Panc1 (cell line): ENCODE measurements at regions not wholly inside any gene's neighbourhood (a gene's known extent, or its start where the extent isn't known, plus 50 kb on each side); places are given as distances from the start of the nearest gene placed in this dataset.

ENCODE experiments used
- ATAC-seq: fragments of 200-7000 bp; cut with Tn5 transposase; 2 replicates; pipeline ENCODE4 v1.9.1; 2020; ENCODE audit warnings: mild to moderate bottlenecking, moderate library complexity
- BruUV-seq: library from RNA; stranded (reverse); fragments of 400-500 nt; replicated peaks from 2 replicates; lab custom pipeline; 2021; lab: Mats Ljungman, UMichigan
- CTCF ChIA-PET: fragments of 300-600 bp; sonication (Branson Sonifier 250); formaldehyde crosslinking; loops from one replicate; lab custom pipeline; 2022; ENCODE audit warnings: antibody characterized with exemption; lab: Charles Lee
- POLR2A ChIA-PET: fragments of 300-600 bp; sonication (Branson Sonifier 250); formaldehyde crosslinking; loops from one replicate; lab custom pipeline; 2022; ENCODE audit warnings: antibody characterized with exemption; lab: Charles Lee
- DNase-seq: peaks from one replicate; pipeline ENCODE4 v3.0.0-alpha.2; 2010; ENCODE audit warnings: low read depth, low spot score
- H3K27ac ChIP-seq: 2 replicates; pipeline ENCODE4 v1.5.1; 2011; ENCODE audit warnings: mild to moderate bottlenecking, low read length, inconsistent platforms
- H3K27me3 ChIP-seq: fragments of 200-500 bp; sonication (Bioruptor generic); 2 replicates; pipeline ENCODE4 v1.6.0; 2014; ENCODE audit warnings: low read length, inconsistent platforms; ENCODE audit not compliant: control insufficient read depth, insufficient read depth
- H3K36me3 ChIP-seq: fragments of 200-500 bp; sonication (Bioruptor generic); 2 replicates; pipeline ENCODE4 v1.5.1; 2014; ENCODE audit warnings: inconsistent platforms, mild to moderate bottlenecking, low read length, moderate library complexity; ENCODE audit not compliant: control insufficient read depth, insufficient read depth
- H3K4me1 ChIP-seq: 2 replicates; pipeline ENCODE4 v1.5.1; 2011; ENCODE audit warnings: inconsistent platforms, mild to moderate bottlenecking, low read length, moderate library complexity; ENCODE audit not compliant: control insufficient read depth, insufficient read depth
- H3K4me3 ChIP-seq, 2 experiments: 2 replicates each; pipeline ENCODE4 v1.5.1; 2011 to 2012; ENCODE audit warnings: low read depth in 2 of 2, low read length in 2 of 2, mild to moderate bottlenecking in 2 of 2, inconsistent platforms in 1 of 2, moderate library complexity in 1 of 2
- H3K9me3 ChIP-seq: fragments of 200-500 bp; sonication (Bioruptor generic); 2 replicates; pipeline ENCODE4 v1.5.1; 2014; ENCODE audit warnings: low read depth, mild to moderate bottlenecking, inconsistent platforms, low read length, moderate library complexity; ENCODE audit not compliant: control insufficient read depth, insufficient read depth
- CTCF ChIP-seq: fragments of 450-650 bp; IDR thresholded peaks from 2 replicates; pipeline ENCODE4 v1.5.1; 2017; ENCODE audit warnings: mild to moderate bottlenecking
- POLR2AphosphoS5 ChIP-seq: IDR thresholded peaks from 2 replicates; pipeline ENCODE4 v1.6.1; 2012; ENCODE audit warnings: mild to moderate bottlenecking, low read depth, low read length, moderate library complexity
- REST ChIP-seq, 2 experiments: IDR thresholded peaks; 2 replicates each; pipeline ENCODE4 v1.6.1; 2011 to 2012; ENCODE audit warnings: low read depth in 2 of 2, control low read depth in 1 of 2, low read length in 1 of 2, mild to moderate bottlenecking in 1 of 2, moderate library complexity in 1 of 2; ENCODE audit not compliant: insufficient read depth in 1 of 2
- SIN3A ChIP-seq: IDR thresholded peaks from 2 replicates; pipeline ENCODE4 v1.6.1; 2012; ENCODE audit warnings: low read depth, mild to moderate bottlenecking, low read length, moderate library complexity, borderline replicate concordance; ENCODE audit not compliant: insufficient read depth
- TCF7L2 ChIP-seq: IDR thresholded peaks from 2 replicates; pipeline ENCODE4 v1.6.1; 2011; ENCODE audit warnings: mild to moderate bottlenecking, low read depth, low read length, inconsistent platforms
- in situ Hi-C: cut with HindIII; loops from 2 replicates; pipeline ENCODE4 v1.10.0; 2016; ENCODE audit warnings: low sequenced_read_pairs, low pct_unique_long_range_greater_than_20kb
- intact Hi-C: fragments of 100-400 bp; cut with micrococcal nuclease; formaldehyde crosslinking; loops from one replicate; pipeline ENCODE4 v1.10.0; 2022; ENCODE audit not compliant: unreplicated experiment

- CTCF ChIA-PET, result no interaction called here
- POLR2A ChIA-PET, result no interaction called here
- no peak overlapping the region for H3K4me3 ChIP-seq
- H3K36me3 ChIP-seq, result no peaks in the 10 kb centered on the region
- no peak overlapping the region for H3K27ac ChIP-seq
- TF ChIP-seq SIN3A, result no peak
- no peak for TF ChIP-seq TCF7L2
- no peak for TF ChIP-seq REST (IDR thresholded peaks at IDR 0.05; ENCODE audit: insufficient read depth in 1 of 2, low read depth in 2 of 2, low read length in 1 of 2)
- no peak for TF ChIP-seq POLR2AphosphoS5
- TF ChIP-seq CTCF, result no peak
- BruUV-seq, result no TSS peak
- no peaks in the 10 kb centered on the region for H3K9me3 ChIP-seq
- no peaks in the 10 kb centered on the region for H3K4me1 ChIP-seq
- H3K27me3 ChIP-seq, result no peaks in the 10 kb centered on the region
- in situ Hi-C loops (no loop called here), intact Hi-C loops (no loop called here)
- ATAC-seq (no peak), DNase-seq (no peak)
Measured at GRCh38 chr6:22632581-22633145, 63.3 kb downstream of the HDGFL1 start.

GRCh38 chr6:22636452-22636851 is 67.1 kb downstream of the HDGFL1 start:
- DNase-seq (no peak), ATAC-seq (no peak)
- TF ChIP-seq TCF7L2 (no peak), CTCF (no peak), POLR2AphosphoS5 (no peak), REST (IDR thresholded peaks at IDR 0.05; ENCODE audit: insufficient read depth in 1 of 2, low read depth in 2 of 2, low read length in 1 of 2) (no peak), SIN3A (no peak)
- Histone ChIP-seq H3K36me3 (no peaks in the 10 kb centered on the region), H3K9me3 (no peaks in the 10 kb centered on the region), H3K4me3 (no peak overlapping the region), H3K27ac (no peak overlapping the region), H3K27me3 (no peaks in the 10 kb centered on the region), H3K4me1 (no peaks in the 10 kb centered on the region)
- ChIA-PET POLR2A (no interaction called here), CTCF (no interaction called here)
- BruUV-seq, result no TSS peak
- in situ Hi-C loops, result no loop called here
- intact Hi-C loops, result no loop called here
